Left colon (tissue), 2 donors: ENCODE measurements at regions not wholly inside any gene's neighbourhood (a gene's known extent, or its start where the extent isn't known, plus 50 kb on each side); places are given as distances from the start of the nearest gene placed in this dataset.
"Not testable (repeated sequence)": the region's sequence is repeated elsewhere in the genome, so short reads cannot be mapped to it uniquely, and the experiment has no call there.

ENCODE experiments used
- ATAC-seq: fragments of 200-7000 bp; cut with Tn5 transposase; one replicate; pipeline ENCODE4 v1.9.1; 2020; ENCODE audit warnings: mild to moderate bottlenecking, moderate library complexity
- DNase-seq, 2 donors: peaks; one replicate each; pipeline ENCODE4 v3.0.0-alpha.2; 2020
- intact Hi-C, 2 donors: fragments of 100-400 bp; cut with DNase I in 1 of 2; cut with micrococcal nuclease in 1 of 2; formaldehyde crosslinking; loops; one replicate each; pipeline versions ENCODE4 v1.11.2 to v1.14.0; 2022; cut with DNase I, micrococcal nuclease
- donor health status: DM: no; HTN: no; CAD: no.
- donor health status: DM: yes; HTN: yes; CAD: no.

DNA sequence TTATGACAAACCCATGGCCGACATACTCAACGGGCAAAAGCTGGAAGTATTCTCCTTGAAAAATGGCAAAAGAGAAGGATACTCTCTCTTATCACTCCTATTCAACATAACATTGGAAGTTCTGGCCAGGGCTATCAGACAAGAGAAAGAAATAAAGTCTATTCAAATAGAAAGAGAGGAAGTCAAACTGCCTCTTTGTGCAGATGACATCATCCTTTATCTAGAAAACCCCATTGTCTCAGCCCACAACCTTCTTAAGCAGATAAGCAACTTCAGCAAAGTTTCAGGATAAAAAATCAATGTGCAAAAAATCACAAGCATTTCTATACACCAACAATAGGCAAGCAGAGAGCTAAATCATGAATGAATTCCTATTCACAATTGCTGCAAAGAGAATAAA is 1799.9 kb upstream of the ACO1 start:
- DNase-seq (no peak), ATAC-seq (no peak)
- intact Hi-C loops, result no loop called here

GRCh38 chr9:30591461-30591860 is 1793.0 kb upstream of the ACO1 start:
- ATAC-seq, result no peak
- intact Hi-C loops, result no loop called here
- no peak for DNase-seq

GRCh38 chr9:30597608-30598007 is 1786.8 kb upstream of the ACO1 start:
- ATAC-seq (no peak), DNase-seq (no peak)
- intact Hi-C loops, result no loop called here

- ATAC-seq, result no peak
- intact Hi-C loops, result no loop called here
- no peak for DNase-seq
These were observed 1778.5 kb upstream of the ACO1 start for GRCh38 chr9:30605936-30606335.

GRCh38 chr9:30609713-30610112 is 1774.7 kb upstream of the ACO1 start:
- DNase-seq, result no peak
- intact Hi-C loops, result no loop called here
- no peak for ATAC-seq

DNA sequence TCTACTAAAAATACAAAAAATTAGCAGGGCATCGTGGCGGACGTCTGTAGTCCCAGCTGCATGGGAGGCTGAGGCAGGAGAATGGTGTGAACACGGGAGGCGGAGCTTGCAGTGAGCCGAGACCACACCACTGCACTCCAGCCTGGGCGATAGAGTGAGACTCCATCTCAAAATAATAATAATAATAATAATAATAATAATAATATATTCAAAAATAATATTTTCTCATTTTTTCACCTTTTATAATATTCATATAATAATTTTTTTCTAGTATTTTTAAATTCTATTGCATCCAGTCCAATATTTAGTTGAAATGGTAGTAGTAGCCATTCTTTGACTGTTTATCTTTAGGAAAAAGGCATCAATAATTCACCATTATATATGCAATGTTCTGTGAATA is 1767.7 kb upstream of the ACO1 start:
- DNase-seq, intact Hi-C loops, ATAC-seq: not testable (repeated sequence)

GRCh38 chr9:30622561-30622960 is 1761.9 kb upstream of the ACO1 start:
- ATAC-seq (no peak), DNase-seq (no peak)
- intact Hi-C loops, result no loop called here

DNA sequence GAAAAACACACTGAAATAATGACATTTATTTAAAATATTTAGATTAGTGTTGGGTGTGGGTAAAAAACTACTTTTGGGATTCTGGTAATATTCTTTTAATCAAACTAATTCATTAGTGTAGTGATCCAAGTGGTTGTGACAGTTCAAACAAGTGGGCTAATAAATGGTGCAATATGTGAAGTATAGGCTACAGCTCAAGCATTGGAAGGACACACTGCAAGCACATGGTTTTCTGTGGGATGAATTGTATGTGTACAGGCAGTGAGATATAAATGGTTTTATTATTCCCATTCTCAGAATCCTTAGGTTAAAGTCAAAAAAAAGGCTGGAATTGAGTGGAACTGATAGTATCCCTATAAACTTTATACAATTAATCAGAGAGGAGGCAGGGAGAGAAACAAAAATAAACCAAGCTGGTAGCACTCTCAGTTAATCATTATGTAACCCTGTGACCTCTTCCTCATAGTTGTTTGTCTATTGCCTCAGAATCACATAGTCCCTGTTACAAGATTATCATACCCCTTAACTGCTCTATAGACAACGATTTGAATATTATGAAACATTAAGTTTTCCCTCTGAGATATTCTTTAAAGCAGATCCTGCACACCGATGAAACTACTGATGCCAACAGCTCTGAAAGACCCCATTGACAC is 1755.4 kb upstream of the ACO1 start:
- no peak for DNase-seq
- no peak for ATAC-seq
- intact Hi-C loops, result no loop called here

- DNase-seq (no peak), ATAC-seq (no peak)
- intact Hi-C loops, result no loop called here
These were observed 1754.0 kb upstream of the ACO1 start for GRCh38 chr9:30630459-30630858.

DNA sequence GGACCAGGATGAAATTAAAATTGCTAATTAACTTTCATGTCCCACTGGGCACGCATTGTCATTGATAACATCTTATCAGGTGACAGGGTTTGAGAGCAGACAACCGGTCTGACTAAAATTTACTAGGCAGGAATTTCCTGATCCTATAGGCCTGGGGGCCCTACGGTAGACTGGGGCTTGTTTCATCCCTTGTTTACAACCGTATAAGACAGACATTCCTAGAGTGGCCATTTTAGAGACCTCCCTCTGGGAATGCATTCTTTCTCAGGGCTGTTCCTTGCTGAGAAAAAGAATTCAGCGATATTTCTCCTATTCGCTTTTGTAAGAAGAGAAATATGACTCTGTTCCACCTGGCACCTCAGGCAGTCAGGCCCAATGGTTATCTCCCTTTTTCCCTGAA is 1737.8 kb upstream of the ACO1 start:
- DNase-seq, intact Hi-C loops, ATAC-seq: not testable (repeated sequence)

DNA sequence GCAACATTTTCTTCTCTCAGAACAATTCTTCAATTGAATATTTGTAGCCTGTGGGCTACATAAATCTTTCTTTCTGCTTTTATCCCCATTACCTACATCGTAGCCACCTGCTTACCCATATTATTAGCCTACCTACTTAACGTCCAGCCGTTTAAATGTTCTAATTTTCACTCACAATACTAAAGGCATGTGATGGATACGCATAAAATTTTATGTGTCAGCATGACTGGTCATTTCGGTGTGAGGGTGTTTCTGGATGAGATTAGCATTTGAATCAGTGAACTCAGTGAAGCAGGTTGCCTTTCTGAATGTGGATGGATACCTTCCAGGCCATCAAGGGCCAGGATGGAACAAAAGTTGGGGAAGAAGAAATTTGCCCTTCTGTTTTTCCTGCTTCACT is 1722.5 kb upstream of the ACO1 start:
- ATAC-seq, result no peak
- no peak for DNase-seq
- intact Hi-C loops, result no loop called here

GRCh38 chr9:30670805-30671562 is 1713.5 kb upstream of the ACO1 start:
- no peak for ATAC-seq
- intact Hi-C loops, result no loop called here

DNA sequence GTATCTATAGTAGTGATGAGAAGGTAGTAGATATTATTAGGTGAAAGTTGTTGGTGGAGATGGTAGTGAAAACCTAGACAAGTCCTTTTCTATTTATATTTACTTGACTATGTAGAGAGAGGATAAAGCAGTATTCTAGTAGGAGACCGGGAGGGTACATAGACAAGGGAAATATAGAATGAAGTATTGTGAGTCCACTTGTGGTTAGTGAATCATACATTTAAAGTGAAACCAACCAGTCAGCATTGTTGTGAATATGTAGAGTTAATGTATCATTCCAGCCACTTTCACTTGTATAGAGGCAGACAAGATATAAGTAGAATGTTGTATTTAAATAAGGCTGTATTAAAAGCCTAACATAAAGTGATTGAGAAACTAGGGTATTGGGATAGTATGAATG is 1711.3 kb upstream of the ACO1 start:
- no peak for ATAC-seq
- DNase-seq, result no peak
- intact Hi-C loops, result no loop called here

More at GRCh38 chr9:30670805-30671562, 1713.5 kb upstream of the ACO1 start:
- DNase-seq, result no peak

- ATAC-seq, result no peak
- intact Hi-C loops, result no loop called here
- no peak for DNase-seq
These were observed 1707.8 kb upstream of the ACO1 start for GRCh38 chr9:30676651-30677050.

GRCh38 chr9:30677221-30677620 is 1707.2 kb upstream of the ACO1 start:
- intact Hi-C loops, result no loop called here
- ATAC-seq, result no peak
- DNase-seq, result no peak

- intact Hi-C loops, result no loop called here
- DNase-seq (no peak), ATAC-seq (no peak)
These were observed 1695.6 kb upstream of the ACO1 start for GRCh38 chr9:30688801-30689200.

- intact Hi-C loops, result no loop called here
- no peak for DNase-seq
- ATAC-seq, result no peak
These were observed 1686.5 kb upstream of the ACO1 start for GRCh38 chr9:30697958-30698357.

- ATAC-seq (no peak), DNase-seq (no peak)
- intact Hi-C loops, result no loop called here
These were observed 1672.9 kb upstream of the ACO1 start for GRCh38 chr9:30711591-30711990.

- DNase-seq, result no peak
- intact Hi-C loops, result no loop called here
- ATAC-seq, result no peak
These were observed 1671.2 kb upstream of the ACO1 start for GRCh38 chr9:30713243-30713642.

- ATAC-seq (no peak), DNase-seq (no peak)
- intact Hi-C loops, result no loop called here
These were observed 1670.1 kb upstream of the ACO1 start for GRCh38 chr9:30714389-30714788.

GRCh38 chr9:30718483-30718882 is 1666.0 kb upstream of the ACO1 start:
- no peak for ATAC-seq
- intact Hi-C loops, result no loop called here
- no peak for DNase-seq
